GM21737 (cell line): ENCODE measurements at regions not wholly inside any gene's neighbourhood (a gene's known extent, or its start where the extent isn't known, plus 50 kb on each side); places are given as distances from the start of the nearest gene placed in this dataset.

Source experiments
- ATAC-seq: cut with Tn5 transposase; IDR thresholded peaks from one replicate; pipeline ENCODE4 v1.9.1; 2021; ENCODE audit warnings: mild to moderate bottlenecking, moderate library complexity; ENCODE audit not compliant: unreplicated experiment

GRCh38 chr5:143476601-143477211 lies 73.2 kb upstream of the NR3C1 start:
- no peak for ATAC-seq

GRCh38 chr5:143474616-143475015 lies 71.1 kb upstream of the NR3C1 start:
- no peak for ATAC-seq

- ATAC-seq = no peak
These were observed 70.0 kb upstream of the NR3C1 start for GRCh38 chr5:143473481-143473880.

- ATAC-seq = no peak
These were observed 69.1 kb upstream of the NR3C1 start for GRCh38 chr5:143472576-143472975.

GRCh38 chr5:143471666-143472464 lies 68.4 kb upstream of the NR3C1 start:
- ATAC-seq = no peak

GRCh38 chr5:143471041-143471509 lies 67.6 kb upstream of the NR3C1 start:
- ATAC-seq = no peak

- ATAC-seq = no peak
These were observed 66.6 kb upstream of the NR3C1 start for GRCh38 chr5:143470120-143470519.

GRCh38 chr5:143469125-143469524 lies 65.6 kb upstream of the NR3C1 start:
- no peak for ATAC-seq

- no peak for ATAC-seq
These were observed 63.1 kb upstream of the NR3C1 start for GRCh38 chr5:143466632-143467031.

GRCh38 chr5:143464723-143465490 lies 61.4 kb upstream of the NR3C1 start:
- ATAC-seq = no peak

GRCh38 chr5:143462431-143462830 lies 58.9 kb upstream of the NR3C1 start:
- ATAC-seq = no peak

GRCh38 chr5:143459433-143459832 lies 55.9 kb upstream of the NR3C1 start:
- no peak for ATAC-seq

- no peak for ATAC-seq
These were observed 53.6 kb upstream of the NR3C1 start for GRCh38 chr5:143456952-143457547.

- no peak for ATAC-seq
These were observed 51.5 kb upstream of the NR3C1 start for GRCh38 chr5:143454936-143455516.

GRCh38 chr5:143453720-143454119 lies 50.2 kb upstream of the NR3C1 start:
- ATAC-seq = no peak
